ENCODE measurements at regions not wholly inside any gene's neighbourhood (a gene's known extent, or its start where the extent isn't known, plus 50 kb on each side); places are given as distances from the start of the nearest gene placed in this dataset.

GRCh38 chr4:11914406-11914805, 485.7 kb upstream of the HS3ST1 start (continued):
- TF ChIP-seq ZNF713 (CRISPR knock-in tag; IDR thresholded peaks at IDR 0.05): no peak
- TF ChIP-seq DZIP1 (CRISPR knock-in tag; IDR thresholded peaks at IDR 0.05): no peak
- no peak for TF ChIP-seq YEATS4 (CRISPR knock-in tag; IDR thresholded peaks at IDR 0.05; ENCODE audit: borderline replicate concordance)
- no peak for TF ChIP-seq SPEN (CRISPR knock-in tag; IDR thresholded peaks at IDR 0.05; ENCODE audit: low read depth)

GRCh38 chr4:11912886-11913285, 484.2 kb upstream of the HS3ST1 start:
- ChIA-PET CTCF (ENCODE audit: low intra/inter-chr PET ratio, low total read pairs) (no interaction called here), POLR2A (no interaction called here)
- FAIRE-seq (no peak), ATAC-seq (no peak), DNase-seq (ENCODE audit: low spot score) (no peak)
- in situ Hi-C loops (cut with HindIII; ENCODE audit: extremely low pct_ligation_motif_present, low pct_unique_long_range_greater_than_20kb): no loop called here
- Histone ChIP-seq H3K9ac (ENCODE audit: insufficient read depth, low read depth, low read length) (no peak overlapping the region), H3K27ac (ENCODE audit: extremely low read length, insufficient read depth, low read length) (no peak overlapping the region), H3K4me2 (ENCODE audit: low read depth, low read length) (no peak overlapping the region), H3K9me3 (ENCODE audit: low read length) (peaks cover 95% of the 10 kb centered on the region), H3K27me3 (ENCODE audit: control insufficient read depth in 1 of 2, insufficient read depth in 2 of 2, low read length in 2 of 2) (no peaks in the 10 kb centered on the region), H3K4me1 (ENCODE audit: insufficient read depth, low read length) (no peaks in the 10 kb centered on the region), H2AFZ (ENCODE audit: low read length) (no peak overlapping the region), H3K79me2 (ENCODE audit: insufficient read depth, low read length) (no peaks in the 10 kb centered on the region), H3K36me3 (replicated peaks in 1 of 2; ENCODE audit: control insufficient read depth in 1 of 2, insufficient read depth in 2 of 2, low read length in 2 of 2) (no peaks in the 10 kb centered on the region), H4K20me1 (ENCODE audit: insufficient read depth, low read length) (no peaks in the 10 kb centered on the region), H3K4me3 (replicated peaks in 1 of 3; ENCODE audit: insufficient read depth in 1 of 3, low read depth in 2 of 3, low read length in 3 of 3) (no peak overlapping the region)
- TF ChIP-seq ARID5B (CRISPR knock-in tag; IDR thresholded peaks at IDR 0.05): no peak
- no peak for TF ChIP-seq ZNF713 (CRISPR knock-in tag; IDR thresholded peaks at IDR 0.05)
- no peak for TF ChIP-seq ZNF280D (CRISPR knock-in tag; IDR thresholded peaks at IDR 0.05)
- no TSS peak for BruUV-seq (replicated peaks)
- intact Hi-C loops (cut with micrococcal nuclease; ENCODE audit: unreplicated experiment): no loop called here

All from HepG2 (cell line).